ENCODE measurements at regions not wholly inside any gene's neighbourhood (a gene's known extent, or its start where the extent isn't known, plus 50 kb on each side); places are given as distances from the start of the nearest gene placed in this dataset.

GRCh38 chrX:100076031-100076430, 334.0 kb downstream of the PCDH19 start:
- Histone ChIP-seq H3K23me2 (ENCODE audit: insufficient read length, low read depth, low read length, poor library complexity, severe bottlenecking) (no peaks in the 10 kb centered on the region), H2AFZ (ENCODE audit: low read length) (no peak overlapping the region), H4K8ac (replicated peaks; ENCODE audit: insufficient read length, low read depth, low read length) (no peak overlapping the region), H3K18ac (ENCODE audit: insufficient read length, low read depth, low read length) (no peak overlapping the region), H4K20me1 (ENCODE audit: control insufficient read depth, insufficient read depth, insufficient read length) (no peaks in the 10 kb centered on the region), H3K4me1 (ENCODE audit: insufficient read depth, low read length) (no peaks in the 10 kb centered on the region), H3K4me2 (ENCODE audit: insufficient read depth, insufficient read length, low read length) (no peak overlapping the region), H3K9ac (ENCODE audit: extremely low read depth, insufficient read length, low read length) (no peak overlapping the region), H3K56ac (ENCODE audit: insufficient read length, low read depth, low read length) (no peak overlapping the region), H2BK12ac (ENCODE audit: insufficient read length, low read depth, low read length) (no peak overlapping the region), H2BK120ac (ENCODE audit: low read depth, low read length, poor library complexity, severe bottlenecking) (no peak overlapping the region), H2BK5ac (ENCODE audit: insufficient read length, low read length) (no peak overlapping the region), H3K79me1 (ENCODE audit: insufficient read depth, low read depth, low read length, poor library complexity, severe bottlenecking) (no peaks in the 10 kb centered on the region), H3T11ph (ENCODE audit: low read length) (no peak overlapping the region), H3K4ac (ENCODE audit: low read depth, low read length) (no peak overlapping the region), H4K91ac (ENCODE audit: insufficient read length, low read depth, low read length) (no peak overlapping the region), H4K5ac (ENCODE audit: insufficient read length, low read depth, low read length) (no peak overlapping the region), H3K79me2 (ENCODE audit: insufficient read depth, low read length) (no peaks in the 10 kb centered on the region), H2AK5ac (ENCODE audit: insufficient read length, low read length) (no peak overlapping the region), H2BK15ac (ENCODE audit: low read depth, low read length) (no peak overlapping the region), H2BK20ac (ENCODE audit: low read depth, low read length, poor library complexity, severe bottlenecking) (no peak overlapping the region), H3K9me3 (ENCODE audit: control insufficient read depth, low read depth, low read length) (no peaks in the 10 kb centered on the region), H3K27ac (ENCODE audit: insufficient read length, low read depth, low read length) (no peak overlapping the region), H3K14ac (ENCODE audit: insufficient read depth, low read length) (no peak overlapping the region), H3K27me3 (ENCODE audit: insufficient read depth, low read length) (no peaks in the 10 kb centered on the region), H3K23ac (ENCODE audit: insufficient read length, low read depth, low read length) (no peak overlapping the region)
- DNase-seq, result no peak
- TF ChIP-seq CTCF (conservative IDR thresholded peaks at IDR 0.05), result peak; percentile 57
- peaks cover 10 to 14% of the 10 kb centered on the region in 2 experiments for H3K4me1 Mint-ChIP-seq
- H3K27me3 Mint-ChIP-seq (ENCODE audit: low read depth), result no peaks in the 10 kb centered on the region
- no peak overlapping the region for H3K4me3 Mint-ChIP-seq
- no peaks in the 10 kb centered on the region for H3K36me3 Mint-ChIP-seq (ENCODE audit: insufficient read depth in 1 of 3, low read depth in 3 of 3)
- H3K9me3 Mint-ChIP-seq, result no peaks in the 10 kb centered on the region
- no peak overlapping the region for H3K27ac Mint-ChIP-seq
- WGBS (ENCODE audit: extremely low coverage, insufficient read length, low lambda C conversion rate), result no CpG with 5 or more reads among the region's 3 CpGs

Measured in H9 (cell line).